ENCODE measurements at regions not wholly inside any gene's neighbourhood (a gene's known extent, or its start where the extent isn't known, plus 50 kb on each side); places are given as distances from the start of the nearest gene placed in this dataset.

GRCh38 chr16:64659866-64660265, 462.0 kb downstream of the CDH11 start:
- BruUV-seq (replicated peaks): no TSS peak
- H3K27ac ChIP-seq (ENCODE audit: low read length): no peak overlapping the region
- H3K9me3 ChIP-seq (ENCODE audit: control insufficient read depth, insufficient read depth, low read depth, low read length): no peaks in the 10 kb centered on the region
- intact Hi-C loops (cut with micrococcal nuclease; ENCODE audit: unreplicated experiment) (no loop called here), in situ Hi-C loops (cut with HindIII; ENCODE audit: low pct_unique_long_range_greater_than_20kb, low sequenced_read_pairs) (no loop called here)
- CTCF ChIA-PET: no interaction called here
- TF ChIP-seq POLR2AphosphoS5 (IDR thresholded peaks at IDR 0.05; ENCODE audit: low read depth, low read length) (no peak), TCF7L2 (IDR thresholded peaks at IDR 0.05; ENCODE audit: low read depth, low read length) (no peak), REST (IDR thresholded peaks at IDR 0.05; ENCODE audit: insufficient read depth in 1 of 2, low read depth in 2 of 2, low read length in 1 of 2) (no peak), SIN3A (IDR thresholded peaks at IDR 0.05; ENCODE audit: borderline replicate concordance, insufficient read depth, low read depth, low read length) (no peak), CTCF (IDR thresholded peaks at IDR 0.05) (no peak)
- POLR2A ChIA-PET: no interaction called here
- no peaks in the 10 kb centered on the region for H3K4me1 ChIP-seq (ENCODE audit: control insufficient read depth, insufficient read depth, low read length)
- no peak overlapping the region for H3K4me3 ChIP-seq (ENCODE audit: low read depth in 2 of 2, low read length in 2 of 2)
- no peaks in the 10 kb centered on the region for H3K27me3 ChIP-seq (ENCODE audit: control insufficient read depth, insufficient read depth, low read length)
- ATAC-seq: no peak
- H3K36me3 ChIP-seq (ENCODE audit: control insufficient read depth, insufficient read depth, low read length): no peaks in the 10 kb centered on the region
- no peak for DNase-seq (ENCODE audit: low read depth, low spot score)

- intact Hi-C loops (cut with micrococcal nuclease; ENCODE audit: unreplicated experiment): no loop called here
- no peak for ATAC-seq
- no peaks in the 10 kb centered on the region for H3K36me3 ChIP-seq (ENCODE audit: control insufficient read depth, insufficient read depth, low read length)
- H3K4me3 ChIP-seq (ENCODE audit: low read depth in 2 of 2, low read length in 2 of 2): no peak overlapping the region
- in situ Hi-C loops (cut with HindIII; ENCODE audit: low pct_unique_long_range_greater_than_20kb, low sequenced_read_pairs): no loop called here
- TF ChIP-seq TCF7L2 (IDR thresholded peaks at IDR 0.05; ENCODE audit: low read depth, low read length): no peak
- TF ChIP-seq REST (IDR thresholded peaks at IDR 0.05; ENCODE audit: insufficient read depth in 1 of 2, low read depth in 2 of 2, low read length in 1 of 2): no peak
- TF ChIP-seq POLR2AphosphoS5 (IDR thresholded peaks at IDR 0.05; ENCODE audit: low read depth, low read length): no peak
- no peak for TF ChIP-seq SIN3A (IDR thresholded peaks at IDR 0.05; ENCODE audit: borderline replicate concordance, insufficient read depth, low read depth, low read length)
- no peak for TF ChIP-seq CTCF (IDR thresholded peaks at IDR 0.05)
- CTCF ChIA-PET: no interaction called here
- H3K9me3 ChIP-seq (ENCODE audit: control insufficient read depth, insufficient read depth, low read depth, low read length): no peaks in the 10 kb centered on the region
- H3K4me1 ChIP-seq (ENCODE audit: control insufficient read depth, insufficient read depth, low read length): no peaks in the 10 kb centered on the region
- no TSS peak for BruUV-seq (replicated peaks)
- POLR2A ChIA-PET: no interaction called here
- no peaks in the 10 kb centered on the region for H3K27me3 ChIP-seq (ENCODE audit: control insufficient read depth, insufficient read depth, low read length)
- no peak for DNase-seq (ENCODE audit: low read depth, low spot score)
- no peak overlapping the region for H3K27ac ChIP-seq (ENCODE audit: low read length)
Measured at GRCh38 chr16:64657316-64658011, 464.4 kb downstream of the CDH11 start.
